Mammary epithelial cell (primary cell): ENCODE measurements at regions not wholly inside any gene's neighbourhood (a gene's known extent, or its start where the extent isn't known, plus 50 kb on each side); places are given as distances from the start of the nearest gene placed in this dataset.

ENCODE experiments used
- EZH2 ChIP-seq: IDR thresholded peaks from 2 replicates; pipeline ENCODE4 v1.6.1; 2012; ENCODE audit warnings: low read length, inconsistent platforms, borderline replicate concordance
- TF ChIP-seq, protein P1 (sequence below), 2 donors: IDR thresholded peaks in 1 of 2; conservative IDR thresholded peaks in 1 of 2; 2 replicates each; pipeline ENCODE4 v1.5.1; 2011 to 2012; ENCODE audit warnings: inconsistent platforms in 2 of 2, low read length in 2 of 2, mild to moderate bottlenecking in 2 of 2, control low read depth in 1 of 2, low read depth in 1 of 2; ENCODE audit not compliant: insufficient read depth in 1 of 2; ENCODE audit errors: extremely low read depth in 1 of 2

DNA sequence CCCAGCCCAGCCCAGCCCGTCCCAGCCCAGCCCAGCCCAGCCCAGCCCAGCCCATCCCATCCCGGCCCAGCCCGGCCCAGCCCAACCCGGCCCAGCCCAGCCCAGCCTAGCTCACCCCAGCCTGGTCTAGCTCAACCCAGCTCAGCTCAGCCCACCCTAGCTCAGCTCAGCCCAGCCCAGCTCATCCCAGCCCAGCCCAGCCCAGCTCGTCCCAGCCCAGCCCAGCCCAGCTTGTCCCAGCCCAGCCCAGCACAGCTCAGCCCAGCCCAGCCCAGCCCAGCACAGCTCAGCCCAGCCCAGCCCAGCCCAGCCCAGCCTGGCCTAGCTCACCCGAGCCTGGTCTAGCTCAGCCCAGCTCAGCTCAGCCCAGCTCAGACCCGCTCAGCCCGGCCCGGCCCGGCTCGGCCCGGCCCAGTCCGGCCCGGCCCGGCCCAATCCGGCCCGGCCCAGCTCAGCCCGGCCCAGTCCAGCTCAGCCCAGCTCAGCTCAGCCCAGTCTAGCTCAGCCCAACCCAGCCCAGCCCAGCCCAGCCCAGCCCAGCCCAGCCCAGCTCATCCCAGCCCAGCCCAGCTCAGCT lies 184.7 kb downstream of the TMEM121 start:
- TF ChIP-seq, protein P1, sequence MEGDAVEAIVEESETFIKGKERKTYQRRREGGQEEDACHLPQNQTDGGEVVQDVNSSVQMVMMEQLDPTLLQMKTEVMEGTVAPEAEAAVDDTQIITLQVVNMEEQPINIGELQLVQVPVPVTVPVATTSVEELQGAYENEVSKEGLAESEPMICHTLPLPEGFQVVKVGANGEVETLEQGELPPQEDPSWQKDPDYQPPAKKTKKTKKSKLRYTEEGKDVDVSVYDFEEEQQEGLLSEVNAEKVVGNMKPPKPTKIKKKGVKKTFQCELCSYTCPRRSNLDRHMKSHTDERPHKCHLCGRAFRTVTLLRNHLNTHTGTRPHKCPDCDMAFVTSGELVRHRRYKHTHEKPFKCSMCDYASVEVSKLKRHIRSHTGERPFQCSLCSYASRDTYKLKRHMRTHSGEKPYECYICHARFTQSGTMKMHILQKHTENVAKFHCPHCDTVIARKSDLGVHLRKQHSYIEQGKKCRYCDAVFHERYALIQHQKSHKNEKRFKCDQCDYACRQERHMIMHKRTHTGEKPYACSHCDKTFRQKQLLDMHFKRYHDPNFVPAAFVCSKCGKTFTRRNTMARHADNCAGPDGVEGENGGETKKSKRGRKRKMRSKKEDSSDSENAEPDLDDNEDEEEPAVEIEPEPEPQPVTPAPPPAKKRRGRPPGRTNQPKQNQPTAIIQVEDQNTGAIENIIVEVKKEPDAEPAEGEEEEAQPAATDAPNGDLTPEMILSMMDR (conservative IDR thresholded peaks at IDR 0.05 in 1 of 2, IDR thresholded peaks at IDR 0.05 in 1 of 2; ENCODE audit: extremely low read depth in 1 of 2, insufficient read depth in 1 of 2, low read depth in 1 of 2, low read length in 2 of 2) = no peak
- no peak for TF ChIP-seq EZH2
